ENCODE measurements at regions not wholly inside any gene's neighbourhood (a gene's known extent, or its start where the extent isn't known, plus 50 kb on each side); places are given as distances from the start of the nearest gene placed in this dataset.

GRCh38 chr13:95474992-95475391, 77.5 kb upstream of the CLDN10 start:
- H3K9me3 ChIP-seq, result no peaks in the 10 kb centered on the region
- TF ChIP-seq, protein P1, sequence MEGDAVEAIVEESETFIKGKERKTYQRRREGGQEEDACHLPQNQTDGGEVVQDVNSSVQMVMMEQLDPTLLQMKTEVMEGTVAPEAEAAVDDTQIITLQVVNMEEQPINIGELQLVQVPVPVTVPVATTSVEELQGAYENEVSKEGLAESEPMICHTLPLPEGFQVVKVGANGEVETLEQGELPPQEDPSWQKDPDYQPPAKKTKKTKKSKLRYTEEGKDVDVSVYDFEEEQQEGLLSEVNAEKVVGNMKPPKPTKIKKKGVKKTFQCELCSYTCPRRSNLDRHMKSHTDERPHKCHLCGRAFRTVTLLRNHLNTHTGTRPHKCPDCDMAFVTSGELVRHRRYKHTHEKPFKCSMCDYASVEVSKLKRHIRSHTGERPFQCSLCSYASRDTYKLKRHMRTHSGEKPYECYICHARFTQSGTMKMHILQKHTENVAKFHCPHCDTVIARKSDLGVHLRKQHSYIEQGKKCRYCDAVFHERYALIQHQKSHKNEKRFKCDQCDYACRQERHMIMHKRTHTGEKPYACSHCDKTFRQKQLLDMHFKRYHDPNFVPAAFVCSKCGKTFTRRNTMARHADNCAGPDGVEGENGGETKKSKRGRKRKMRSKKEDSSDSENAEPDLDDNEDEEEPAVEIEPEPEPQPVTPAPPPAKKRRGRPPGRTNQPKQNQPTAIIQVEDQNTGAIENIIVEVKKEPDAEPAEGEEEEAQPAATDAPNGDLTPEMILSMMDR (IDR thresholded peaks at IDR 0.05), result no peak
- no peaks in the 10 kb centered on the region for H3K36me3 ChIP-seq
- H3K4me1 ChIP-seq (ENCODE audit: control insufficient read depth in 1 of 2, insufficient read depth in 1 of 2, low read depth in 1 of 2, low read length in 1 of 2), result peaks cover 7 to 17% of the 10 kb centered on the region in 2 experiments
- H3K4me3 ChIP-seq (ENCODE audit: low read depth in 1 of 2, low read length in 1 of 2), result no peak overlapping the region
- no peak overlapping the region for H3K27ac ChIP-seq
- H3K27me3 ChIP-seq, result no peaks in the 10 kb centered on the region

- H3K27ac ChIP-seq, result no peak overlapping the region
- no peaks in the 10 kb centered on the region for H3K36me3 ChIP-seq
- H3K4me3 ChIP-seq (ENCODE audit: low read depth in 1 of 2, low read length in 1 of 2), result no peak overlapping the region
- TF ChIP-seq, protein P1 (IDR thresholded peaks at IDR 0.05), result no peak
- no peaks in the 10 kb centered on the region for H3K9me3 ChIP-seq
- H3K27me3 ChIP-seq, result no peaks in the 10 kb centered on the region
- peaks cover 11 to 24% of the 10 kb centered on the region in 2 experiments for H3K4me1 ChIP-seq (ENCODE audit: control insufficient read depth in 1 of 2, insufficient read depth in 1 of 2, low read depth in 1 of 2, low read length in 1 of 2)
Measured at GRCh38 chr13:95477187-95477586, 75.3 kb upstream of the CLDN10 start.

GRCh38 chr13:95479731-95480130, 72.8 kb upstream of the CLDN10 start:
- H3K27me3 ChIP-seq, result no peaks in the 10 kb centered on the region
- peak overlapping the region; percentile 62 for H3K27ac ChIP-seq
- H3K36me3 ChIP-seq, result no peaks in the 10 kb centered on the region
- no peaks in the 10 kb centered on the region for H3K9me3 ChIP-seq
- TF ChIP-seq, protein P1 (IDR thresholded peaks at IDR 0.05), result no peak
- no peak overlapping the region for H3K4me3 ChIP-seq (ENCODE audit: low read depth in 1 of 2, low read length in 1 of 2)
- H3K4me1 ChIP-seq (ENCODE audit: control insufficient read depth in 1 of 2, insufficient read depth in 1 of 2, low read depth in 1 of 2, low read length in 1 of 2), result peaks cover 11 to 24% of the 10 kb centered on the region in 2 experiments

GRCh38 chr13:95480131-95480545, 72.4 kb upstream of the CLDN10 start:
- TF ChIP-seq, protein P1 (IDR thresholded peaks at IDR 0.05), result no peak
- H3K36me3 ChIP-seq, result no peaks in the 10 kb centered on the region
- peak overlapping the region; percentile 62 for H3K27ac ChIP-seq
- H3K9me3 ChIP-seq, result no peaks in the 10 kb centered on the region
- H3K4me1 ChIP-seq (ENCODE audit: control insufficient read depth in 1 of 2, insufficient read depth in 1 of 2, low read depth in 1 of 2, low read length in 1 of 2), result peaks cover 11 to 24% of the 10 kb centered on the region in 2 experiments
- H3K4me3 ChIP-seq (ENCODE audit: low read depth in 1 of 2, low read length in 1 of 2), result no peak overlapping the region
- no peaks in the 10 kb centered on the region for H3K27me3 ChIP-seq

- Histone ChIP-seq H3K4me3 (ENCODE audit: low read depth in 1 of 2, low read length in 1 of 2) (no peak overlapping the region), H3K27ac (no peak overlapping the region), H3K9me3 (no peaks in the 10 kb centered on the region), H3K4me1 (ENCODE audit: control insufficient read depth in 1 of 2, insufficient read depth in 1 of 2, low read depth in 1 of 2, low read length in 1 of 2) (peaks cover 11 to 24% of the 10 kb centered on the region in 2 experiments), H3K36me3 (no peaks in the 10 kb centered on the region), H3K27me3 (no peaks in the 10 kb centered on the region)
- TF ChIP-seq, protein P1 (IDR thresholded peaks at IDR 0.05), result no peak
Measured at GRCh38 chr13:95480791-95481780, 71.4 kb upstream of the CLDN10 start.
